M059J (cell line): ENCODE measurements at regions not wholly inside any gene's neighbourhood (a gene's known extent, or its start where the extent isn't known, plus 50 kb on each side); places are given as distances from the start of the nearest gene placed in this dataset.
"Not testable (repeated sequence)": the region's sequence is repeated elsewhere in the genome, so short reads cannot be mapped to it uniquely, and the experiment has no call there.

Experiments
- DNase-seq: peaks from one replicate; pipeline ENCODE4 v3.0.0-alpha.2; 2012; ENCODE audit warnings: low read depth

DNA sequence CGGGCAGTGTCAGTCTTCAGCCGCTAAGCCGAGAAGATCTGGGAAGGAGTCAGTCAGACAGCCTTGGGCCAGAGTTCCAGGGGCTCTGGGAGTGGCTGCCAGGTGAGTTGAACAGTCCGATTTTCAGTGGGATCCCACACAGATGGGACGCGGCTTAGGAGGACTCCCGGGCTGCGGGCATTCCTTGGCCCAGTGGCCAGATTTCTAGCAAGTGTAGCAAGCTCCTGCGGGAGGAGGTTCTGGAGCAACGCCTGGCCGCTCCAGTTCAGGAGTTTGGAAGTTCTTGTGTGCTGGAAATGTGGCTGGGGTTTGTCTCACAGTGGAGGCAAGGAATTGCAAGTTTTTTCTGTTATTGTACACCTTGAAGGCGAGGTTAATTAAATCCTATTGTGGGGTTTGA lies 414.0 kb upstream of the EPHA7 start:
- not testable (repeated sequence) for DNase-seq

DNA sequence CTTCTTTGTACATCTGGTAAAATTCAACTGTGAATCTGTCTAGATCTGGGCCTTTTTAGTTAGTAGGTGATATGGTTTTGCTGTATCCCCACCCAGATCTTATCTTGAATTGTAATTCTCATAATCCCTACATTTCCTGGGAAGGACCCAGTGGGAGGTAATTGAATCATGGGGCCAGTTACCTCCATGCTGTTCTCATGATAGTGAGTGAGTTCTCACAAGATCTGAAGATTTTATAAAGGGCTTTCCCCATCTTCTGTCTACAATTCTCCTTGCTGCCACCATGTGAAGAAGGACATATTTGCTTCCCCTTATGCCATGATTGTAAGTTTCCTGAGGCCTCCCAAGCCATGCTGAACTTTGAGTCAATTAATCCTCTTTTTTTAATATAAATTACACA lies 410.4 kb upstream of the EPHA7 start:
- DNase-seq, result not testable (repeated sequence)

DNA sequence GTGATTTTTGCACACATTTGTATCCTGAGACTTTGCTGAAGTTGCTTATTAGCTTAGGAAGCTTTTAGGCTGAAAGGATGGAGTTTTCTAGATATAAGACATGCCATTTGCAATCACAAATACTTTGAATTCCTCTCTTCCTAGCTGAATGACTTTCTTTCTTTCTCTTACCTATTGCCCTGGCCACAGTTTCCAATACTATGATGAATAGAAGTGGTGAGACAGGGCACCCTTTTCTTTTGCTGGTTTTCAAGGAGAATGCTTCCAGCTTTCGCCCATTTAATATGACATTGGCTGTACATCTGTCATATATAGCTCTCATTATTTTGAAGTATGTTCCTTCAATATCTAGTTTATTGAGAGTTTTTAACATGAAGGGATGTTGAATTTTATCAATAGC lies 409.6 kb upstream of the EPHA7 start:
- no peak for DNase-seq

DNA sequence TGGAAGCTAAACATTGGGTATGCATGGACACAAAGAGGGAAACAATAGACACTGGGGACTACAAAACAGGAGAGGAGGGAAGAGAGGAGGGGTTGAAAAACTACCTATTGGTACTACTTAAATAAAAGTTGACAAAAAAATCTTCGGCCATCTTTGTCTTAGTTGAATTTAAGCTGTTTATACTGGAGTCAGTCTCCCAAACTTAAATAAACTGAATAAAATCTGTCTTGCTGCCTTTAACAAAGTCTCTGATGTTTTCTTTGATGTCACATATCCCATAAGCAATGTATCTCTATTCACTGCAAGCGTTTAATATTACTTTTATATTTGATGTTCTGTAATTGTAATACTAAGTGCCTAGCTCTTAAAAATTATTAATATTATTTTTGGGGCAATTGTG lies 409.2 kb upstream of the EPHA7 start:
- no peak for DNase-seq

DNA sequence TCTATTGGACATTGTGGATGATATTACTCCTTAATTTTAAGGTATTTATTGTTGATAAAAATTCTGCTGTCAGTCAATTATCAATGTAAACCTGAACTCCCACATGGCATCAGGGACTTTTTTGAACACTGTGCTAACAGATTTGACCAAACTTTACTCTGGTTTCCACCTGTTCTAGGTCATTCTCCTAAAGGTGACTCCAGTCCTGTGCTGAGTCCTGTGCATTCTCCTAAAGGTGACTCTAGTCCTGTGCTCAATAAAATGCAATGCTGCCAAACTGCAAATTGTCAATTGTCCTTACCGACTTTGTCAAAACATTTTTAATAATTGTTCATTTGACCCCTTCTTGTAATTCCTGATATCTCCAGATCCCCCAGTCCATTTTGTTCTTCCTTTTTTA lies 408.4 kb upstream of the EPHA7 start:
- no peak for DNase-seq

DNA sequence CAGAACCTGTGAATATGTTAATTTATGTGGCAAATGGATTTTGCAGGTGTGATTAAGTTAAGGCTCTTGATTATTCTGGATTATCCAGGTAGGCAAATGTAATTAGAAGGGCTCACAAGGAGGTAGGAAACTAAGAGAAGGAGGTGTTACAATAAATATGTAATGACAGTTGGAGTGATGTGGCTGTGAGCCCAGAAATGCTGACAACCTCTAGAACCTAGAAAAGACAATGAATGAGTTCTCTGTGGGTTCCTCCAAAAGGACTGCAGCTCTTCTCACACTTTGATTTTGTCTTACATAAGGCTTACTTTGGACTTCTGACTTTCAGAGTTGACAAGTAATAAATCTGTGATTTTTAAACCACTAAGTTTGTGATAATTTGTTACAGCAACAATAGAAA lies 406.6 kb upstream of the EPHA7 start:
- no peak for DNase-seq

DNA sequence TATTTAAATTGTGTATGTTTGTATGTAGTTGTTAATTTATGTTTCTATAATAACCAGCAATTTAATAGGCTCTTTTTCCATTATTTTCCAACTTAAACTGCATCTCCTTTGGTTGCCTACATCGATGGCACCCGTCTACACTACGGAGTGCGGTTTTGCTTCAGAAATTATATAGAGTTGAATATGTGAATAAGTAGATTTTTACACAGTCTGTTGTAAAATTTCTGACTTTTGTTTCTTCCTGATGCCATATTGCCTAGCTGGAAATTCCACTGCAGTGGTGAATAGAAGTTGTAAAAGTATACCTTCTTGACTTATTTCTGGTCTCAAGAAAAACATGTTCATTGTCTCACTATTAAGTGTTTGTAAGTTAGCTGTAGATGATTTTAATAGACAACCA lies 404.1 kb upstream of the EPHA7 start:
- DNase-seq, result no peak

DNA sequence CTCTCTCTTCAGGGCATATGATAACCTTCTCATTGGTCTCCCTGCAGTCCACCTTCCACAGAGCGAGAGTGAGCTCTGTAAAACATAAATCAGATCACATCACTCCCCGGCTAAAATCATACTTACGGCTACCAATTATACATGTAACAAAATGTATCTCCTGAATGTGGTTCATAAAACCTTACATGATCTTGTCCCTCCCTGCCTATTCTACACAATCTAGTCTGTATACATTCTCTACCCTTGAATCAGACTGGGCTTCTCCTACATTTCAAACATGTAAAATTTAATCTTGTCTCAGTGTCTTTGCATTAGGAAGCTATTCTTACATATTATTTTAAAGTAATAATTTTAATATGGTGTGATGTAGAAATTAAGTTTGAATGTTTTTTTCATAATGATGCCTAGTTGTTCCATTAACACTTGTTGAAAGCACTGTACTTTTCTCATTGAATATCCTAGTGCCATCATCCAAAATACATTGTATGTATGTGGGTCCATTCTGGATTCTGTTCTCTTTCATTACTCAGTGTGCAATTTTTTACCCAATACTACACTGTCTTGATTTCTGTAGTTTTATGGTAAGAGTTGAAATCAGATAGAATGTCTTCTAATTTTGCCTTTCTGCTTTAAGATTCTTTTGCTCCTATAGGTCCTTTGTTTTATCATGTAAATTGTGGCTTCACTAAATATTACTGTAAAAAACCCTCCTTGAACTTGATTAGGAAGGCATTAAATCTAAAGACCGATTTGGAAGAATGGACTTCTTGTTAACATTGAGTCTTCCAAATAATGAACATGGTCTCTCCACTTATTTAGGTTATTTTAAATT lies 403.3 kb upstream of the EPHA7 start:
- DNase-seq, result no peak

DNA sequence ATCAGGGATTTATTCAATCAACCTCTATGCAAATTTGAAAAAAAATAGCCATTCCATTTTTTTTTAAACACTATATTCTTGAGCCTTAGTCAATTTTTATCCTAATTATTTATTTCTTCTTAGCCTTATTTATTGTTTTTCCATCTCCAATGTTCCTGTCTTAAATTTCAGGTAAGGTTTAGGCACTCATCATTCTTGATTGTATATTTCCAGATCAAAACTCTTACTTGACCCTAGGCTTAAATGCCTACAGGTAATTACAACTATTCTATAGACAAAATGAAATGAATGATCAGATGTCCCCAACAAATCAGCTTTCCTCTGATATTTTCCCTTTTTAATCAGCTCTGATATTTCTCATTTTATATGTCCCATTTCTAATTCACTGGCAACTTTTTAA lies 402.6 kb upstream of the EPHA7 start:
- DNase-seq, result no peak

DNA sequence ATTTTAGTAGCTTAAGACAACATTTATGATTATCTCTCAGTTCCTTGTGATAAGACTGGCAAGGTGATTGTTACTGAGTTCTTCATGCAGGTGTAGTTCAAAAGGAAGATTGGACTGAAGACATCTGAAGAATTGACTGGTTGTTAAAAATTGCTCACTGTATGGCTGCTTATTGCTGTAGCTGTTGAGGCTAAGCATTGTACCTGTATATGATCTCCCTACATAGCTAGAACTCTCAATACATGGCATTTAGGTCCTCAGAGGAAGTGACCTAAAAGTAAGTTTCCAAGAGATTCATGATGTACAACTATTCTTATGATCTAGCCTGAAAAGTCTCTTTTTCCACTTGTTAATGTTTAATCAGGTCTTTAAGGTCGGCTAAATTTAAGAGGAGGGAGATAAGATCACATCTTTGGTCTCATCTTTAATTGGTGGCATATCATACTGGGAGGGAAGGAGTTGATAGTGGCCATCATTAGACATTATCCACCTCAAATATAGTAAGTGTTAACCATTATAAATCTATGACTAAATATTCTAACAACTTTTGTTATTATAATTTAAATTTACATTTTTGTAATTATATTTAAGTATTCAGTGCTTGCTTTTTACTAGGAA lies 401.2 kb upstream of the EPHA7 start:
- no peak for DNase-seq

DNA sequence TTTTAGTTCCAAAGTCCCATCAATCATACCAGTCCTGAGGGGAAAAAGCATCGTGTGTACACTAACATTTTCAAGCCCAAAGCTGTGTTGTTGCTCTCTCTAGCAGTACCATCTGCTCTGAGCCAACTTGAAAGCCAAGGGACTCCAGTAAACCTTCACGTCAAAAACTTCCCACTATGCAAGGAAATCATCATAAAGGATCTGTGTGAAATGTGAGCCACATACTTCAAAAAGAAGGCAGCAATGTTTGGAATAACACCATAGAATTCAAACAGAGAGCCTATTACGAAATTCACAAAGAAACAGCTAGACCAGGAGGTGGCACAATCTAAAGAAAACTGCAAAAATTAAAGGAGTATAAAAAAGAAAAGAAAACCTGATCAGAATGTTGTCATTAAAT lies 399.8 kb upstream of the EPHA7 start:
- no peak for DNase-seq

DNA sequence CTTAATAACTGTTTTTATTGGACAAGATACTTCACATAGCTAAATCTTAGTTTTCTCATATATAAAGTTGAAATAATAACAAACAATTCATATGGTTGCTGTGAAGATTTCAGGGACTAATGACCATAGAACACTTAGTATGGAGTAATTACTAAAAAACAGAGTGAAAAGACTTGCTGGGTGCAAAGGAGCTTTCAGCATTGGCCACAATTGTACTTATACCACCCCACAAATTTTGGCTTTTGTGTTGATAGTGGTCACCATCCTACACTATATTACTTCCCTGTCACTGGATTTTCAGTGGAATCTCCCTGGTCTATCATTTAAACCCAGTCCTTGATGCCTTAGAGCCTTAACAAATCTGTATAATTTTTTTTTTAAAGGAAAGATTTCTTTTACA lies 398.6 kb upstream of the EPHA7 start:
- DNase-seq, result no peak

DNA sequence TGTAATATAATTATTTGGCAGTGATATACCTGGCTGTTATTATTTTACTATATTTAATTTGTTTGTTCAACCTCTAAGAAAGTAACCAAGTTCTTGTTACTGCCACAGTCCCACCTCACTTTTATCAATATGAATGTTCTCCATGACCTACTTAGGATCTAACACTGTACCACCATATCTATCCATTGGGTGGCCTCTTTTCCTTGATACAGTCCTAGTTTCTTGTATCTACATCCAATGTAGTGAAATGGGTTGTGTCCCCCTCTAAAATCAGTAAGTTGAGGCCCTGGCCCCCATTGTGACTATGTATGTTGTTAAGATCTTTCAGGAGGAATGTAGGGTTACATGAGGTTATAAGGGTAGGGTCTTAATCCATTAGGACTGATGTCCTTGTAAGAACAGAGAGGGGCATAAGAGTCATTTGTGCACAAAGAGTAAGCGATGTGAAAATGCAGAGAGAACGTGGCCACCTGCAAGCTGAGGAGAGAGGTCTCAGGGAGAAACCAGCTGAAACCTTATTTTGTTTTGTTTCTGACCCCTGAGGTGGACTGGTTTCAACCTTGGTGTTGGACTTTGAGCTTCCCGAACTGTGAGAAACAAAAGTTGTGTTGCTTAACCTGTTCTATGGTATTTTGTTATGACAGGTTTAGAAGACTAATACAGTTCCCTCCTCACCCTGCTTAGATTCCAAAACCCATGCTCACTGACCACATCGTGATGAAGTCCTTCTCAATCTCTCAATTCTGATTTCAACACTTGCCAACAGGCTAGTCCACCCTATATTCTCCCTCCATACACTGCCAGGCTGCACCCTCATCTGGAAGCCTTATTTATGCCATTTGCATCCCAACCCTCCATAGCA lies 387.3 kb upstream of the EPHA7 start:
- DNase-seq, result no peak

DNA sequence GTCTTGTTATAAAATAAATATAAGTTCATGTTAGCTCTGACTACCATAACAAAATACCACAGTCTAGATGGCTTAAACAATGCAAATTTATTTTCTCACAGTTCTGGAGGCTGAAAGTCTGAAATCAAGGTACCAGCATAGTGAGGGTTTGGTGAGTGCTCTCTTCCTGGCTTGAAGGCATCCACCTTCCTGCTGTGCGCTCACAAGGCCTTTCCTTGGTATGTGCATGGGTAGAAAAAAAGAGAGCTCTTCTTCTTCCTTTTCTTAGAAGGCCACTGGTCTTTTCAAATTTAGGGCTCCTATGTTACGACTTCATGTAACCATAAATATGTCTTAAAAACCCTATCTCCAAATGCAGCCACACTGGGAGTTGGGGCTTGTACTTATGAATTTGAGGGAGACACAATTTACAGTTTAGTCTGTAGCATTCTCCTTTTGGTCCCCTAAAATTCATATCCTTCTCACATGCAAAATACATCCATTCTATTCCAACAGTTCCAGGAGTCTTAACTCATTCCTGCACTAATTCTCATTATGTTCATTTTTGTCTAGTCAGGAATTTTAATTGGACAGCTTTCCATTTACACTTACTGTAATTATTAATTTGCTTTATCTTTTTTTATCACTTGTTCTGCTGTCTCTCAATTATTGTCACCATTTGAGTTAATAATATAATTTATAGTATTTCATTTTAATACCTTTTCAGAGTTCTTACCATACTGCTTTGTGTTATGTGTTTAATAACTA lies 381.9 kb upstream of the EPHA7 start:
- no peak for DNase-seq

DNA sequence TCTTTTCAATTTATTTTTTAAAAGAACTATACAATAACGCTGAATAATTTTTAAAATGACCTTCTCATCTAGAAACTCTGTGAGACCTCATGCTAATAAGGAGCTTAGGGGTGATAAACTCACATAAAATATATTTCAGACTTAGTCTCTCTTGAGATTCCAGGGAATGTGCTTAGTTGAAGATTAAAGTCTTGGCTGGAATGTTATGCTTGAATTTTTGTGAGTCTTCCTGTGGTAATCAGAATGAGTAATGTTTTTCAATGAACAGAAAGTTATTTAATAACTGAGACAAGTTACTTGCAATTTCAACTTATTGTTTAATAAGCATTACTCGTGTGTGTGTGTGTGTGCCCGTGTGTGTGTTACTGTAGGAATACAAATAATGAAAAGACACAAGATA lies 379.9 kb upstream of the EPHA7 start:
- no peak for DNase-seq

DNA sequence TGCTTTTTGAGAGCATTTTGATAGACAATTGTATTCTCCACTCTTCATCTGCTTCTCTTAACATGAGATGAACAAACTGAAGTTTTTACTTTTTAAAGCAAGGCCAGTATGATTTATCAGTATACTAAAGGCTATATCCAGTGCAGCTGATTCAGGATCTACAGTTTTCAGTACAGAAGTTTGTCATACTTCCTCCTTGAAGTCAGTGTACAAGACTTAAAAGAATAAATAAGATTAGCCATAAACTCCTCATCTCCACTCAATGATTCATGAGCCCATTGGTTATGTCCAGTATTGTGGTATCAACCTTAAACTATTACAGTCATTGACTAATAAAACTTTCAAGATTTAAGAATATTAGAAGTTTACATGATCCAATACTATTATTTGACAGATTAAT lies 374.8 kb upstream of the EPHA7 start:
- DNase-seq, result no peak

DNA sequence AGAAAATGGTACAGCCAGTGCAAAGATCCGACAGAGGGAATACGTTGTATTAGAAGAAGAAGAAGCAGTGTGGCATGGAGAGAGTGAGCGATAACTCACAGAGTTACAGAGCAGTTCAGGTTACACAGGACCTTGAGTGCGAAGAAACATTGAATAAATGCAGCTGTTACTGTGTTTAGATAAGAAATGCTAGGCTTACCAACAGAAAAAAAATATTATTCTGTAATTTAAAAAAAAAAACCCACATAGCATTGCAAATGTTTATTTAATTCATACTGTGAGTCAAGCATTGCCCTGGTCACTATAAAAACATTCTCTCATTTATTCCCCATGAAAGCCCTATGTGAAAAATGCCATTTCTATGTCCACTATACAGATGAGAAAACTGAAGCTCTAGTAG lies 373.4 kb upstream of the EPHA7 start:
- no peak for DNase-seq

DNA sequence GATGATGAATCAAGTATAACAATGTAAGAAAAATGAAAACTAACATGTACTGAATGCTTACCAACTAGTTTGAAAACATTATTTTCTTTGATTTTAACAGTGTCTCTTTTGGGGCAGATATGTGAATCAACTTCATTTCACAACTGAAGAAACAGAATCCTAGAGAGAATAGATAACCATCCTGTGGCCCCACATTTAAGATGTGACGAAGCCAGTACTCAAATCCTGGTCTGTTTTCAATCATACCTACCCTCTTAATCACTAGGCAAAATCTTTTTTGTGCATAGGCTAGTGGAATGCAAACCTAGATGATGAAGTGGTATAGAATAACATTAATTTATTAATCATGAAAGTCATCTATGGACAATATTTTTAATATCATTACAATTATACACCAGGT lies 371.6 kb upstream of the EPHA7 start:
- no peak for DNase-seq

DNA sequence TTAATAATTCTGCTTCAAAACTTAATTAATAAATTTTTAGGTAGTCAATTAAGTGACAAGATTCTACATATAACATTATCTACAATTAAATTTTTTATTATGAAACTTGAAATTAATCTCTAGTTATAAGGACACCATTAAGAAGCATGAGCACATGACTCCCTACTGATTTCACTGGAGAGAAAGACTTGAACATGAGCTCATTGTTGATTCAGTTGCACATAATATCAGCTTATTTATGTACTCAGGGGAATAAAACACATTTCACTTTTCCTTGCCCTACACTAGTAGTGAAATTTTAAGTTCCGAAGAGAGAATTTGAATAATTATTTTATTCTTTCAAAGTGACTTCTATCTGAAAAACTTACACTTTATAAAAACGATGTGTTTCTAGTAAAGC lies 370.2 kb upstream of the EPHA7 start:
- no peak for DNase-seq

DNA sequence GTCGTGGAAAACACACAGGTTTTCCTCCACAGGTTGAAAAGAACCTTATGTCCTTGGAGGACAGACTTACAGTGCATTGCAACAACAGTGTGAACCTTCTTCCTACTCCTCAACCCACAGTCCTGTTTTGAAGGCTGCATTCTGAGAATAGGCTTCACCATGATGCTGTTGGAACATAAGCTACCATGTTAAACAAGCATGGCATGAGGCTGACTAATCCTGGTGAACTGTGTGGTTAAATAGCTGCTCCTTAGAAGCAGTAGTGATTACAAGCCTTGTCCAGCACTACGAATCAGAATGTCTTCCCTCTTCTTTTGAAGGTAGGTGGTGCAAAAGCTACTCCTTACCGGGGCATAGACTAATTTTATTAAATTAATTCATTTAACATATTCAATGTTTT lies 368.5 kb upstream of the EPHA7 start:
- no peak for DNase-seq

DNA sequence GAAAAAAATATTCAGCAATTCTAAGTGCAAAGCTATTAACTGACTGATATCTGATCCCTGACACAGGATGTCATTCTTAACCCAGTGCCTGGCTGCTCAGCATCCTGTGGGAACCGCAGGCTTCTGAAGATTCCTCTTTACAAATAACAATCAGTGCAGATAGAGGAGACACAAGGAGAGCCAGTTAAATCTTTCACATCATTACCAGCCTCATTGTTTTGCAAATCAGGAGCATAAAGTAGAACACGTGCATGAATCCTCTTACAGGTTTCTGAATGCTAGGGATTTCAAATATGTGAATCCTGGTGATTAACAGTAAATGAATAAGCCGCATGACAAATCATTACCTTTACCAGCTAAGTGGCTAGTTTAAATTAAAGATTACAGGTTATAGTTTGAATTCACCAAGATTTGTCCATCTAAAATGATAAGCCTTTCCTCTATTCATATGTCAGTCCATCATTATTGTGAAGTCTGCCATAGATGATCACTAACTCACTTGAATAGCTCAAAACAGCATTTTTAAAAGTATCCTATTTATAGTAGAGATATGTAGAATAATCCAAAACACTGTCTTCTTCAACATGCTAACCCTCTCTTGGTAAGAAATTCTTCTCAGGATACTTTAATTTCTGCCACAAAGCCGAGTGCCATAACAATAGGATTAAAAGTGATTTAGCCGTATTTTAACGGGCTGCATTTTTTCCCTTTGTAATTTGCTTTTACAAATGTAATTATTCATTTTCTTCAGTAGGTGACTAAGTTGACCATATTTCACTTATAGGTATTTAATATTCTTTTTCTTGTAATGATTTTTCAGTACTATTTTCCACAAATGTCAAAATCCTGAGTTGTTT lies 367.3 kb upstream of the EPHA7 start:
- DNase-seq, result no peak
